Pancreas (tissue), 10 donors: ENCODE measurements at regions not wholly inside any gene's neighbourhood (a gene's known extent, or its start where the extent isn't known, plus 50 kb on each side); places are given as distances from the start of the nearest gene placed in this dataset.
A peak's percentile ranks its signal among the peaks of the same experiment; 100 is the strongest.

Experiments
- ATAC-seq, 4 donors: fragments of 200-7000 bp; cut with Tn5 transposase; one replicate each; pipeline versions ENCODE4 v1.8.0 to v1.9.1; 2020; ENCODE audit warnings: mild to moderate bottlenecking in 4 of 4, moderate library complexity in 4 of 4
- DNase-seq, 6 donors: peaks; one replicate each; pipeline ENCODE4 v3.0.0-alpha.2; 2020
- FAIRE-seq: peaks from 2 replicates; lab custom pipeline; 2012; peaks lifted over from hg19 to GRCh38; lab: Jason Lieb, UNC
- H3K27ac ChIP-seq, 4 donors: fragments of 200-600 bp; sonication (generic); 1 replicate in 3 of 4; 2 replicates in 1 of 4; pipeline versions ENCODE4 v1.5.0 to v1.8.0; 2020
- H3K27me3 ChIP-seq, 4 donors: fragments of 200-600 bp; one replicate each; pipeline ENCODE4 v1.8.0; 2021
- H3K36me3 ChIP-seq, 3 donors: fragments of 200-600 bp; sonication (generic) in 1 of 3; one replicate each; pipeline versions ENCODE4 v1.5.0 to v1.8.0; 2020 to 2021
- H3K4me1 ChIP-seq, 3 donors: fragments of 200-600 bp; one replicate each; pipeline ENCODE4 v1.8.0; 2021
- H3K4me3 ChIP-seq, 4 donors: fragments of 200-600 bp; sonication (generic) in 2 of 4; one replicate each; pipeline versions ENCODE4 v1.5.0 to v1.8.0; 2020 to 2021
- H3K9me3 ChIP-seq, 4 donors: fragments of 200-600 bp; one replicate each; pipeline ENCODE4 v1.8.0; 2021
- CTCF ChIP-seq, 4 donors: fragments of 200-600 bp; sonication (generic) in 3 of 4; IDR thresholded peaks; one replicate each; pipeline versions ENCODE4 v1.5.0 to v1.8.0; 2021; ENCODE audit warnings: antibody characterized with exemption in 4 of 4
- WGBS, 2 donors: extraction: QIAGEN DNeasy Blood & Tissue Kit; methylation state at CpG; one replicate each; pipeline ENCODE4 v1.1.7; 2013; 5-methylcytosine and 5-hydroxymethylcytosine counted together
- intact Hi-C, 3 donors: fragments of 100-400 bp; cut with DNase I; formaldehyde crosslinking; loops; one replicate each; pipeline versions ENCODE4 v1.11.1 to v1.14.2; 2022
- donor health status: healthy with polysubstance abuse.
- donor health status: DM: no; HTN: no; CAD: no; lungs with moderate emphysema.
- donor health status: DM: no; HTN: no; CAD: no.
- donor health status: control.
- donor health status: control.
- donor health status: Bipolar disorder and iron deficiency.
- donor health status: DM: yes; HTN: yes; CAD: no.
- donor health status: DM: no; HTN: no; CAD: no.
- donor health status: DM: no; HTN: no; CAD: no.
- donor health status: DM: yes; HTN: yes; CAD: no.

DNA sequence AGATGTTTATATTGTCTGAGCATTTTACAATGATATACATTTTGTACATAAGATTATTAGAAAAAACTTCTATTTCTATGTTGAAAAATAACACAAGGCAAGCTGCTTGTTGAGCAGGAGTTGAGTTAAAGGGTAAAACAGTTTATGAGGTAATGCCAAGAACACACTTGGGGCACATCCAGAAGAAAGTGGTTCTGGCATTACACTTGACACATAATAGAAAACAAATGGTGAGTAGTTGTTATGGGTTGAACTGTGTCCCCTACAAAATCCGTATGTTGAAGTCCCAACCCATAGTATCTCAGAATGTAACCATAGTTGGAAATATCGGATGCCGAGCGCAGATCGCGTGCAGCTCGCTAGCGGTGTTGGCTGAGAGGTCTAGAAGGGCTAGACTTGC is 354.3 kb upstream of the GOT2 start:
- no peaks in the 10 kb centered on the region for H3K36me3 ChIP-seq
- H3K27ac ChIP-seq = no peak overlapping the region
- H3K4me1 ChIP-seq = no peaks in the 10 kb centered on the region
- H3K4me3 ChIP-seq = no peak overlapping the region
- no peak for DNase-seq
- no peak for ATAC-seq
- intact Hi-C loops = no loop called here
- FAIRE-seq = no peak
- H3K27me3 ChIP-seq = no peaks in the 10 kb centered on the region
- WGBS, 2 donors = 85 to 92% methylated on average over 8 of the region's 8 CpGs
- H3K9me3 ChIP-seq = no peaks in the 10 kb centered on the region
- no peak for TF ChIP-seq CTCF (IDR thresholded peaks at IDR 0.05)

DNA sequence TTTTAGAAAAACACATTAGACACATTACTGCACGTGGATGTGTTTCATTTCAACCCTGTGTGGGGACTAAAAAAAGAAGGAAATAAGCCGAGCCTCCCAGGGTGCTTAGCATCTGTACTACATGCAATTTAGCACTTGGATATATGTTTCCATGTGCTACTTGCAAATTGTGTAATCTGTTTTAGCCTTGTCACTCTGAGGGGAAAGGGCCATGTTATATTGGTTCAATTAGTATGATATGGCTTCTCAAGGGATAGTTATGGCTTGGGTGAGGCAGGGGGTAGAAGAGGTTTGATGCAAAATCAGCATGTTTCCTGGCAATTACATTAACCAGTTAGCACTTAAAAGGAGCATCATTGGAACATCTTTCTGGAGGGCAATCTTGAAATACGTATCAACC is 353.5 kb upstream of the GOT2 start:
- FAIRE-seq (no peak), DNase-seq (no peak), ATAC-seq (no peak)
- H3K4me1 ChIP-seq = no peaks in the 10 kb centered on the region
- H3K27me3 ChIP-seq = no peaks in the 10 kb centered on the region
- WGBS, 2 donors = 34 to 56% methylated on average over 3 of the region's 3 CpGs
- intact Hi-C loops = no loop called here
- TF ChIP-seq CTCF (IDR thresholded peaks at IDR 0.05) = no peak
- no peak overlapping the region for H3K4me3 ChIP-seq
- H3K27ac ChIP-seq = no peak overlapping the region
- no peaks in the 10 kb centered on the region for H3K36me3 ChIP-seq
- no peaks in the 10 kb centered on the region for H3K9me3 ChIP-seq

GRCh38 chr16:59067205-59067604 is 333.1 kb upstream of the GOT2 start:
- ATAC-seq (peak in 1 of 4 donors; percentile 30), FAIRE-seq (no peak), DNase-seq (peak in 1 of 6 donors; percentile 14)
- H3K4me1 ChIP-seq = no peaks in the 10 kb centered on the region
- no peaks in the 10 kb centered on the region for H3K9me3 ChIP-seq
- no peak overlapping the region for H3K27ac ChIP-seq
- intact Hi-C loops = no loop called here
- no peaks in the 10 kb centered on the region for H3K36me3 ChIP-seq
- no peak for TF ChIP-seq CTCF (IDR thresholded peaks at IDR 0.05)
- no peaks in the 10 kb centered on the region for H3K27me3 ChIP-seq
- WGBS, 2 donors = 14 to 16% methylated on average over 1 of the region's 1 CpG
- H3K4me3 ChIP-seq = no peak overlapping the region

DNA sequence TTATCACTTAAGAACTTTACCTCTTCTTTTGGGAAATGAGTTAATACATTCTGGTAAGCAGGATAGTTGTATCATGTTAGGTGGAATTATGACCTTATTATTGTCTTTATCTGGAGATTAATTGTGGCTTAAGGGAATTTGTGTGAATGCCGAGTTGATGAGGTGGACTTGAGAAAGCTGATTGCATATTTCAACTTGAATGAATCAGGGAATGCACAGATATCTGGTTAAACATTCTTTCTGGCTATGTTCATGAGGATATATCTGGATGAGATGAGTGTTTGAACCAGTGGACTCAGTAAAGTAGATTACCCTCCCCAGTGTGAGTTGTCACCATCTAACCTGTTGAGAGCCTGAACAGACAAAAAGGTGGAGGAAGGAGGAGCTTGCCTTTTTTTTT is 326.1 kb upstream of the GOT2 start:
- no peak for ATAC-seq
- H3K4me1 ChIP-seq = no peaks in the 10 kb centered on the region
- no peak overlapping the region for H3K4me3 ChIP-seq
- H3K9me3 ChIP-seq = no peaks in the 10 kb centered on the region
- no peaks in the 10 kb centered on the region for H3K27me3 ChIP-seq
- no peaks in the 10 kb centered on the region for H3K36me3 ChIP-seq
- no peak for DNase-seq
- 41 to 62% methylated on average over 1 of the region's 1 CpG for WGBS, 2 donors
- FAIRE-seq = no peak
- no peak for TF ChIP-seq CTCF (IDR thresholded peaks at IDR 0.05)
- H3K27ac ChIP-seq = no peak overlapping the region
- intact Hi-C loops = no loop called here

DNA sequence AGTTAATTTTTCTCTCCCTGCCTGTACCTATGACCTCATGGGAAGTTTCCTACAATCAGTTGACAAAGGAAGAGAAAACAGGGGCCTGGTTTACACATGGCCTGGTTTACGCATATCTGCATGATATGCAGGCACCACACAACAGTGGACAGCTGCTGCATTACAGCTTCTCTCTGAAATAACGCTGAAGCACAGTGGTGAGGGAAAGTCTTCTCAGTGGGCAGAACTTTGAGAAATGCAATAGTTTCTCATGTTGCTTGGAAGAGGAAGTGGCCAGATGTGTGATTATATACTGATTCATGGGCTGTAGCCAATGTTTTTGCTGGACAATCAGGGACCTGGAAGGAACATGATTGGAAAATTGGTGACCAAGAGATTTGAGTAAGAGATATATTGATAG is 324.1 kb upstream of the GOT2 start:
- Histone ChIP-seq H3K4me1 (no peaks in the 10 kb centered on the region), H3K27me3 (no peaks in the 10 kb centered on the region), H3K9me3 (no peaks in the 10 kb centered on the region), H3K36me3 (no peaks in the 10 kb centered on the region), H3K4me3 (no peak overlapping the region), H3K27ac (no peak overlapping the region)
- ATAC-seq = peak in 1 of 4 donors; percentile 22
- intact Hi-C loops = no loop called here
- WGBS, 2 donors = 64 to 77% methylated on average over 2 of the region's 2 CpGs
- TF ChIP-seq CTCF (IDR thresholded peaks at IDR 0.05) = no peak
- DNase-seq = no peak
- no peak for FAIRE-seq
